Lung (tissue), 11 donors: ENCODE measurements at regions not wholly inside any gene's neighbourhood (a gene's known extent, or its start where the extent isn't known, plus 50 kb on each side); places are given as distances from the start of the nearest gene placed in this dataset.

Experiments used
- ATAC-seq: fragments of 200-7000 bp; cut with Tn5 transposase; one replicate; pipeline ENCODE4 v1.9.1; 2020; ENCODE audit warnings: moderate number of reproducible peaks; ENCODE audit not compliant: insufficient read depth, low FRiP score
- DNase-seq, 3 donors: peaks; one replicate each; pipeline ENCODE4 v3.0.0-alpha.2; 2013 to 2017
- H3K27ac ChIP-seq, 2 donors: one replicate each; pipeline ENCODE4 v1.5.1; 2013; ENCODE audit warnings: mild to moderate bottlenecking in 2 of 2, moderate library complexity in 2 of 2, control low read depth in 1 of 2, inconsistent platforms in 1 of 2, low read depth in 1 of 2, low read length in 1 of 2
- H3K27me3 ChIP-seq, 3 donors: one replicate each; pipeline ENCODE4 v1.5.1; 2013; ENCODE audit warnings: low read length in 2 of 3; ENCODE audit not compliant: control insufficient read depth in 3 of 3, insufficient read depth in 3 of 3
- H3K36me3 ChIP-seq, 4 donors: one replicate each; pipeline ENCODE4 v1.5.1; 2013; ENCODE audit warnings: low read length in 4 of 4, mild to moderate bottlenecking in 1 of 4, moderate library complexity in 1 of 4; ENCODE audit not compliant: control insufficient read depth in 4 of 4, insufficient read depth in 4 of 4
- H3K4me1 ChIP-seq, 5 donors: one replicate each; pipeline ENCODE4 v1.5.1; 2013; ENCODE audit warnings: low read length in 5 of 5, mild to moderate bottlenecking in 2 of 5, moderate library complexity in 1 of 5; ENCODE audit not compliant: control insufficient read depth in 5 of 5, insufficient read depth in 5 of 5
- H3K4me3 ChIP-seq: one replicate; pipeline ENCODE4 v1.5.1; 2013; ENCODE audit warnings: mild to moderate bottlenecking, control low read depth, moderate library complexity
- H3K9ac ChIP-seq, 2 donors: one replicate each; pipeline ENCODE4 v1.5.1; 2013; ENCODE audit warnings: low read length in 2 of 2, control low read depth in 1 of 2; ENCODE audit not compliant: insufficient read depth in 1 of 2
- H3K9me3 ChIP-seq, 4 donors: one replicate each; pipeline ENCODE4 v1.5.1; 2013; ENCODE audit warnings: low read length in 3 of 4, mild to moderate bottlenecking in 1 of 4, moderate library complexity in 1 of 4; ENCODE audit not compliant: control insufficient read depth in 4 of 4, insufficient read depth in 3 of 4
- WGBS, 2 donors: extraction: QIAGEN DNeasy Blood & Tissue Kit; methylation state at CpG; one replicate each; pipeline ENCODE4 v1.1.7; 2013; 5-methylcytosine and 5-hydroxymethylcytosine counted together
- TF ChIP-seq, protein P1 (sequence below): IDR thresholded peaks from 2 replicates; pipeline ENCODE4 v1.5.1; 2012; ENCODE audit warnings: mild to moderate bottlenecking; ENCODE audit errors: control extremely low read depth, extremely low read depth
- donor health status: control.
- donor health status: control.
- donor health status: Bipolar disorder and iron deficiency.
- donor health status: healthy.
- donor health status: DM: yes; HTN: yes; CAD: no.

DNA sequence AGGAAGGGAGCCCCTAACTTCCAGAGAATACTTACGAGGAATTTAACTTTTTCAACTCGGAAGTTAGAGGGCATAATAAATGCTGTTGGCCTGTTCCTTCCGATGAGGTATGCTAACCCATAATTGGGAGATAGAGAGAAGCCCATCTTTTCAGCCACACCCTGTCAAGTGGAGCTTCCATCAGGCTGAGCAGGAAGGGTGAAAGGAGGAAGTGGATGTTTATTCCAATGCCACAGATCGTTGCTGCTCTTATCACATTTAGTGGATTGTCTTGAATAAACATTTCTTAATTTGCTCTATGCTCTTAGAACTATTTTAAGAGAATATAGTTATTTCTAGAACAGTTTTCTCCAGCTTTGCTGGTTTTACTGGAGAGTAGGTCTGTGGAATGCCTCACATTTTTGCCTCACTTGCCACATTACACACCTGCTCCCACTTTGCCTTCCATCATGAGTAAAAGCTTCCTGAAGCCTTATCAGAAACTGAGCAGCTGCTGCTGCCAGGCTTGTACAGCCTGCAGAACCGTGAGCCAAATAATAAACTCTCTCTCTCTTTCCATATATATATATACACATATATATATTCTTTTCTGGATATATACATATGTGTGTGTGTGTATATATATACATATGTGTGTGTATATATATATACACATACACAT, 60.0 kb upstream of the RGS21 start:
- ATAC-seq = no peak
- no peaks in the 10 kb centered on the region for H3K4me1 ChIP-seq
- 43 to 51% methylated on average over 5 of the region's 5 CpGs for WGBS, 2 donors

DNA sequence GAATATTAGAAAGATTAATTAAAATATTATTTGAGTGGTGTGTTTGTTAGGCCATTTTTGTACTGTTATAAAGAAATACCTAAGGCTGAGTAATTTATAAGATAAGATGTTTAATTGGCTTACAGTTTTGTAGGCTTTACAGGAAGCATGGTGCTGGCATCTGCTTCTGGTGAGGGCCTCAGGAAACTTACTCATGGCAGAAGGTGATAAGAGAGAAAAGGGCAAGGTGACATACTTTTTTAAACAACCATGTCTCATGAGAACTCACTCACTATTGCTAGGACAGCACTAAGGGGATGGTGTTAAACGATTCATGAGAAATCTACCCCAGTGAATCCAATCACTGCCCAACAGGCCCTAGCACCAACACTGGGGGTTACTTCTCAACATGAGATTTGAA, 56.7 kb upstream of the RGS21 start:
- TF ChIP-seq, protein P1, sequence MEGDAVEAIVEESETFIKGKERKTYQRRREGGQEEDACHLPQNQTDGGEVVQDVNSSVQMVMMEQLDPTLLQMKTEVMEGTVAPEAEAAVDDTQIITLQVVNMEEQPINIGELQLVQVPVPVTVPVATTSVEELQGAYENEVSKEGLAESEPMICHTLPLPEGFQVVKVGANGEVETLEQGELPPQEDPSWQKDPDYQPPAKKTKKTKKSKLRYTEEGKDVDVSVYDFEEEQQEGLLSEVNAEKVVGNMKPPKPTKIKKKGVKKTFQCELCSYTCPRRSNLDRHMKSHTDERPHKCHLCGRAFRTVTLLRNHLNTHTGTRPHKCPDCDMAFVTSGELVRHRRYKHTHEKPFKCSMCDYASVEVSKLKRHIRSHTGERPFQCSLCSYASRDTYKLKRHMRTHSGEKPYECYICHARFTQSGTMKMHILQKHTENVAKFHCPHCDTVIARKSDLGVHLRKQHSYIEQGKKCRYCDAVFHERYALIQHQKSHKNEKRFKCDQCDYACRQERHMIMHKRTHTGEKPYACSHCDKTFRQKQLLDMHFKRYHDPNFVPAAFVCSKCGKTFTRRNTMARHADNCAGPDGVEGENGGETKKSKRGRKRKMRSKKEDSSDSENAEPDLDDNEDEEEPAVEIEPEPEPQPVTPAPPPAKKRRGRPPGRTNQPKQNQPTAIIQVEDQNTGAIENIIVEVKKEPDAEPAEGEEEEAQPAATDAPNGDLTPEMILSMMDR = no peak
- no peaks in the 10 kb centered on the region for H3K27me3 ChIP-seq
- H3K4me1 ChIP-seq = no peaks in the 10 kb centered on the region
- no peak for DNase-seq
- no peak overlapping the region for H3K9ac ChIP-seq
- no peak overlapping the region for H3K27ac ChIP-seq
- WGBS, 2 donors = 61 to 64% methylated on average over 1 of the region's 1 CpG
- no peaks in the 10 kb centered on the region for H3K9me3 ChIP-seq
- H3K4me3 ChIP-seq = no peak overlapping the region
- H3K36me3 ChIP-seq = no peaks in the 10 kb centered on the region
- ATAC-seq = no peak

More for the DNA sequence above, 60.0 kb upstream of the RGS21 start:
- no peak overlapping the region for H3K27ac ChIP-seq
- H3K27me3 ChIP-seq = no peaks in the 10 kb centered on the region
- H3K4me3 ChIP-seq = no peak overlapping the region
- TF ChIP-seq, protein P1 = no peak
- no peaks in the 10 kb centered on the region for H3K36me3 ChIP-seq
- H3K9ac ChIP-seq = no peak overlapping the region
- DNase-seq = no peak
- H3K9me3 ChIP-seq = peaks cover 0 to 4% (median 0%) of the 10 kb centered on the region in 4 donors

DNA sequence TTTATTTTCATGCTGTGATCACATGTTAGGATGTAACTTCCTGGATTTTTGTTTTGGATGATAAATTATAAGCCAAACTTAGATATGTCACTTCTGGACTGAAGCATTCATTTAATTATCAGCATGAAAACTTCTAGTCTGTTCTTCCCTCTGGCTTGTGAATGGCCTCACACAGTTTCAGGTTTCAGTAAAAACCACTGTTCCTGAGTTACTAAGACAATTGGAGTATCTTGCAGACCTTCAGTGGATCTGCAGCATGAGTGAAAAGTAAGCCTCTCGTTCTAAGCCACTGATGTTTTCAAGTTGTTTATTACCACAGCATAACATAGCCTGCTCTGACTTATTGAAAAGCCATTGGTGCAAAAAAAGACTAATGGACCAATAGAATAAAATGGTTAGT, 55.3 kb upstream of the RGS21 start:
- ATAC-seq = no peak

More for the DNA sequence above, 55.3 kb upstream of the RGS21 start:
- Histone ChIP-seq H3K4me1 (no peaks in the 10 kb centered on the region), H3K9me3 (no peaks in the 10 kb centered on the region), H3K9ac (no peak overlapping the region), H3K36me3 (no peaks in the 10 kb centered on the region), H3K27me3 (no peaks in the 10 kb centered on the region), H3K27ac (no peak overlapping the region), H3K4me3 (no peak overlapping the region)
- DNase-seq = no peak
- TF ChIP-seq, protein P1 = no peak
- 64 to 83% methylated on average over 1 of the region's 1 CpG for WGBS, 2 donors
